Ishikawa (cell line): ENCODE measurements at regions not wholly inside any gene's neighbourhood (a gene's known extent, or its start where the extent isn't known, plus 50 kb on each side); places are given as distances from the start of the nearest gene placed in this dataset.
A peak's percentile ranks its signal among the peaks of the same experiment; 100 is the strongest.

Experiments
- CEBPB ChIP-seq: IDR thresholded peaks from 2 replicates; pipeline ENCODE4 v1.6.1; 2012
- CREB1 ChIP-seq: IDR thresholded peaks from 2 replicates; pipeline ENCODE4 v1.6.1; 2012; ENCODE audit warnings: low read depth
- EGR1 ChIP-seq: IDR thresholded peaks from 2 replicates; pipeline ENCODE4 v1.6.1; 2012
- EP300 ChIP-seq: IDR thresholded peaks from 2 replicates; pipeline ENCODE4 v1.6.1; 2012; ENCODE audit warnings: borderline replicate concordance
- FOXM1 ChIP-seq: IDR thresholded peaks from 2 replicates; pipeline ENCODE4 v1.6.1; 2012; ENCODE audit warnings: low read depth, borderline replicate concordance
- NFIC ChIP-seq: IDR thresholded peaks from 2 replicates; pipeline ENCODE4 v1.6.1; 2012
- RAD21 ChIP-seq: IDR thresholded peaks from 2 replicates; pipeline ENCODE4 v1.6.1; 2012; ENCODE audit warnings: low read depth
- TAF1 ChIP-seq: IDR thresholded peaks from 2 replicates; pipeline ENCODE4 v1.6.1; 2012; ENCODE audit warnings: low read depth, mild to moderate bottlenecking
- TCF12 ChIP-seq: IDR thresholded peaks from 2 replicates; pipeline ENCODE4 v1.6.1; 2012; ENCODE audit warnings: low read depth
- TEAD4 ChIP-seq: IDR thresholded peaks from 2 replicates; pipeline ENCODE4 v1.6.1; 2012
- YY1 ChIP-seq: IDR thresholded peaks from 2 replicates; pipeline ENCODE4 v1.6.1; 2012; ENCODE audit warnings: low read depth
- ZBTB7A ChIP-seq: IDR thresholded peaks from 2 replicates; pipeline ENCODE4 v1.6.1; 2012; ENCODE audit warnings: low read depth
- TF ChIP-seq, protein P1 (sequence below): IDR thresholded peaks from 2 replicates; pipeline ENCODE4 v1.6.1; 2012
- TF ChIP-seq, protein P2 (sequence below): IDR thresholded peaks from 2 replicates; pipeline ENCODE4 v1.6.1; 2012
- TF ChIP-seq, protein P3 (sequence below): IDR thresholded peaks from 2 replicates; pipeline ENCODE4 v1.6.1; 2012; ENCODE audit warnings: low read depth, mild to moderate bottlenecking

DNA sequence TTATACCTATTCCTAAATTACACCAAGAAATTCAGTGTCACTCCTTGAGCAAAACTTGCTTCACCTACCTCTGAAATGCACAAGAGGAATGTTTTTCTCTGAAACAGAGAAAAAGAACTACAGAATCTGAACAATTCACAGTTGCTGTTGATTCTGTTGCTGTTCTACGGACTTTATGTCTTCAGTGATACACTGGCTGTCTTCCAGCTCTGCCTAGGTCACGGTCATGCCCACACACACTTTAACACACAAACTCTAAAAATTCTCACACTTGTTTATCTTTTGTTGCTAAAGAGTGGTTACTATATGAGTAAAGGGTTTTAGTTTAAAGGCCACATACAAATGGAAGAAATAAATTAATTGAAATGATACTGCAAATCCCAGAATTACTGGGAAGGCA is 124.4 kb upstream of the SPRY2 start:
- TF ChIP-seq FOXM1 (no peak), RAD21 (no peak), YY1 (no peak)

DNA sequence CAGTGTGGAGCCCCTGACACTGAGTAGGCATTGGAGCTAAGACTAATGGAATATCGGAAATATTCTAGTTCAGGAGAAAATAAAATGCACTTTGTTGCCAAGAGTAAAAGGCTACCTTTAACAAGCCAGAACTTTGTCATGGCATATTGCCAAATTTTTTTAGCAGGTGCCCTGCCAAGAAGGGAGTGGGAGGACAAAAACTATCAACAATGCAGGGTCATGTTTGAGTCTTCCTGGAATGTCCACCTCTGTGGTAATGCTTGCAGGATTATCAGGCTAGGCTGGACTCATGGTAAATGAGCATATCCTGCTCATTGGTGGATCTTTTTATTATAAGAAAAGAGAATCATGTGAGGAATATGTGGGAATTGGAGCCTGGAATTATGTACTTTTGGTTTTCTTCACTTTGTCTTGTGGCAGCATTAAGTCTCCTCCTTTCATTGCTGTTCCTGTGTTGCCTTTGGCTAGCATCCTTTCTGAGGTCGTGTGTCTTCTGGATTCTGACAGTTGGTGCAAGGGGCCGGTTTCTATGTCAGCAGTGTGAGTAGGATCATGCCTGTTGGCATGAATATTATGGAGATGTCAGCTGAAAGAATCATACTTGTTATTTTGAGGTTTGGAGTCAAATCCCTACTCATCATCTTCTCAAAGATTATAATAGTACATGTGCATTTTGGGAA is 122.9 kb upstream of the SPRY2 start:
- TF ChIP-seq NFIC (peak; percentile 72), RAD21 (no peak), CREB1 (no peak), EGR1 (no peak), FOXM1 (no peak)
- TF ChIP-seq, protein P1, sequence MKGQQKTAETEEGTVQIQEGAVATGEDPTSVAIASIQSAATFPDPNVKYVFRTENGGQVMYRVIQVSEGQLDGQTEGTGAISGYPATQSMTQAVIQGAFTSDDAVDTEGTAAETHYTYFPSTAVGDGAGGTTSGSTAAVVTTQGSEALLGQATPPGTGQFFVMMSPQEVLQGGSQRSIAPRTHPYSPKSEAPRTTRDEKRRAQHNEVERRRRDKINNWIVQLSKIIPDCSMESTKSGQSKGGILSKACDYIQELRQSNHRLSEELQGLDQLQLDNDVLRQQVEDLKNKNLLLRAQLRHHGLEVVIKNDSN: no peak

DNA sequence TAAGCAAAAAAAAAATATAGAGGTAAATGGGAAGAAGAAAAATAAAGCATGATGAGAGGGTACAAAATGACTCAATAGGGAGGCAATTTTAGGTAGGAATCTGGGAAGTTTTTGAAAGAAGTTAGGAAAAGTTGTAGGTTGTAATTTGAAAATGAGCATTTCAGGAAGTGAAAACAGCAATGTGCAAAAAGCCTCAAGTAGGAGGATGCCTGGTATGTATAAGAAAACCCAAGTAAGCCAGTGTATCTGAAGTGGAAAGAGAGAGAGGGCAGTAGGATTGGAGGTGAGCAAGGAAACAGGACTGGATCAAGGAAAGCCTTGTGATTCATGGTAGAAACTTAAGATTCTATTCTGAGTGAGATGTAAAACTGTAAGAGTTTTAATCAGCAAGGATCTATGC is 121.6 kb upstream of the SPRY2 start:
- TF ChIP-seq EGR1: no peak

DNA sequence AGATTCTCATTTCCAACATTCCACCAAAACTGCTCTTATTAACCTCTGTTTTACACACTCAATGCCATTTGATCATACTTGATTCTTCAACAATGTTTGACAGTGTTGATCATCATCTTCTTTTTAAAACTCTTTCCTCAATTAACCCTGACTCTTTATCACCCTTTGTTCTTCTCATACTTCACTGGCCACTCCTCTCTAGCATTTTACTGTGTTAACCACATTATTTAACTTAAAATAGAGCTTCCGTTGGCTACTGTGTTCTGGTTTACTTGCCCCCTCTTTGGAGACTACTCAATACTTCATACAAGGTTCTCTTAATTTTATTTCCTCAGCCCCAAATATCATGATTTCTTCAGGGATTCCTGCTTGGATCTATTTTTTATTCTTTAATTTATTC is 121.1 kb upstream of the SPRY2 start:
- no peak for TF ChIP-seq FOXM1
- TF ChIP-seq EP300: no peak
- no peak for TF ChIP-seq TCF12
- TF ChIP-seq ZBTB7A: no peak
- TF ChIP-seq CREB1: no peak
- TF ChIP-seq, protein P1: no peak
- TF ChIP-seq, protein P2, sequence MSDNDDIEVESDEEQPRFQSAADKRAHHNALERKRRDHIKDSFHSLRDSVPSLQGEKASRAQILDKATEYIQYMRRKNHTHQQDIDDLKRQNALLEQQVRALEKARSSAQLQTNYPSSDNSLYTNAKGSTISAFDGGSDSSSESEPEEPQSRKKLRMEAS: no peak
- TF ChIP-seq EGR1: no peak
- no peak for TF ChIP-seq TEAD4
- no peak for TF ChIP-seq NFIC
- no peak for TF ChIP-seq CEBPB
- no peak for TF ChIP-seq RAD21

DNA sequence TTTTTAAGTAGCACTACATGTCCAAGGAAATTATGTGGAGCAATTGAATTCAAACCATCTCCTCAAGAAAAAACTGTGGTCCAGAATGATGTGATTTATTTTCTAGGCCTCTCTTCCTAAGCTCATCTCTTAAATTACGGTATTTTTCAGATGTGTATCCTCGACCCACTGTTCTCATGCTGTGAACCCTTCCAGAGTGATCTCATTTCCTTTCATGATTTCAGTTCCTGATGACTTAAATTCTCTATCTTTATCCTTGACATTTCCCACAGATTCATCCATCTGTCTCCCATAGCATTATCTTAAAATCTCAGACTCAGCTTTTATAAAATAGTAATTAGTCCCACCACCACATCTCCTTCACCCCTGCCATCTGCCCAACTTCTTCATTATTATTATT is 117.6 kb upstream of the SPRY2 start:
- TF ChIP-seq RAD21: no peak
- no peak for TF ChIP-seq CEBPB
- TF ChIP-seq ZBTB7A: no peak
- TF ChIP-seq CREB1: no peak
- no peak for TF ChIP-seq YY1
- no peak for TF ChIP-seq EP300
- no peak for TF ChIP-seq TEAD4
- TF ChIP-seq, protein P2: no peak
- no peak for TF ChIP-seq NFIC
- TF ChIP-seq EGR1: no peak
- TF ChIP-seq, protein P3, sequence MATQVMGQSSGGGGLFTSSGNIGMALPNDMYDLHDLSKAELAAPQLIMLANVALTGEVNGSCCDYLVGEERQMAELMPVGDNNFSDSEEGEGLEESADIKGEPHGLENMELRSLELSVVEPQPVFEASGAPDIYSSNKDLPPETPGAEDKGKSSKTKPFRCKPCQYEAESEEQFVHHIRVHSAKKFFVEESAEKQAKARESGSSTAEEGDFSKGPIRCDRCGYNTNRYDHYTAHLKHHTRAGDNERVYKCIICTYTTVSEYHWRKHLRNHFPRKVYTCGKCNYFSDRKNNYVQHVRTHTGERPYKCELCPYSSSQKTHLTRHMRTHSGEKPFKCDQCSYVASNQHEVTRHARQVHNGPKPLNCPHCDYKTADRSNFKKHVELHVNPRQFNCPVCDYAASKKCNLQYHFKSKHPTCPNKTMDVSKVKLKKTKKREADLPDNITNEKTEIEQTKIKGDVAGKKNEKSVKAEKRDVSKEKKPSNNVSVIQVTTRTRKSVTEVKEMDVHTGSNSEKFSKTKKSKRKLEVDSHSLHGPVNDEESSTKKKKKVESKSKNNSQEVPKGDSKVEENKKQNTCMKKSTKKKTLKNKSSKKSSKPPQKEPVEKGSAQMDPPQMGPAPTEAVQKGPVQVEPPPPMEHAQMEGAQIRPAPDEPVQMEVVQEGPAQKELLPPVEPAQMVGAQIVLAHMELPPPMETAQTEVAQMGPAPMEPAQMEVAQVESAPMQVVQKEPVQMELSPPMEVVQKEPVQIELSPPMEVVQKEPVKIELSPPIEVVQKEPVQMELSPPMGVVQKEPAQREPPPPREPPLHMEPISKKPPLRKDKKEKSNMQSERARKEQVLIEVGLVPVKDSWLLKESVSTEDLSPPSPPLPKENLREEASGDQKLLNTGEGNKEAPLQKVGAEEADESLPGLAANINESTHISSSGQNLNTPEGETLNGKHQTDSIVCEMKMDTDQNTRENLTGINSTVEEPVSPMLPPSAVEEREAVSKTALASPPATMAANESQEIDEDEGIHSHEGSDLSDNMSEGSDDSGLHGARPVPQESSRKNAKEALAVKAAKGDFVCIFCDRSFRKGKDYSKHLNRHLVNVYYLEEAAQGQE: no peak
- TF ChIP-seq TCF12: no peak
- TF ChIP-seq, protein P1: no peak

DNA sequence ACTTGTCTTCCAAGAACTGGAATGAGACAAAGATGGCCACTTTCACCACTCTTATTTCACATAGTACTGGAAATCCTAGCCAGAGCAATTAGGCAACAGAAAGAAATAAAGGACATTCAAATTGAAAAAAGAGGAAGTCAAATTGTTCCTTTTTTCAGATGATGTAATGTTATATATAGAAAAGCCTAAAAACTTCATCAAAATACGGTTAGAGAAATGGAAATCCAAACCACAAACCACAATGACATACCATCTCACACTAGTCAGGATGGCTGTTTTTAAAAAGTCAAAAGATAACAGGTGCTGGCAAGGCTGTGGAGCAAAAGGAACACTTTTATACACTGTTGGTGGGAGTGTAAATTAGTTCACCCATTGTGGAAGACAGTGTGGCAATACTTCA is 113.3 kb upstream of the SPRY2 start:
- TF ChIP-seq EGR1 (no peak), FOXM1 (no peak), CEBPB (no peak), YY1 (no peak), TAF1 (no peak)
- TF ChIP-seq, protein P3: no peak
